Activated T-cell treated with anti-CD3 and anti-CD28 coated beads, Interleukin-2, amount 50 U/mL, for 4 hours (primary cell): ENCODE measurements at regions not wholly inside any gene's neighbourhood (a gene's known extent, or its start where the extent isn't known, plus 50 kb on each side); places are given as distances from the start of the nearest gene placed in this dataset.

Source experiments
- ATAC-seq, 2 donors: fragments of 200-7000 bp; cut with Tn5 transposase; one replicate each; pipeline ENCODE4 v1.10.0; 2021
- DNase-seq: peaks from one replicate; pipeline ENCODE4 v3.0.0-alpha.2; 2020
- H3K27me3 Mint-ChIP-seq: one replicate; pipeline ENCODE4 v1.8.0; 2021; ENCODE audit warnings: low read depth, mixed read lengths
- H3K36me3 Mint-ChIP-seq: one replicate; pipeline ENCODE4 v1.8.0; 2022; ENCODE audit warnings: mixed read lengths; ENCODE audit not compliant: insufficient read depth
- H3K4me1 Mint-ChIP-seq: one replicate; pipeline ENCODE4 v1.8.0; 2021; ENCODE audit warnings: low read depth, mixed read lengths
- H3K4me3 Mint-ChIP-seq: one replicate; pipeline ENCODE4 v1.8.0; 2021; ENCODE audit warnings: mild to moderate bottlenecking, moderate library complexity, mixed read lengths
- H3K9me3 Mint-ChIP-seq: one replicate; pipeline ENCODE4 v1.8.0; 2021; ENCODE audit warnings: mixed read lengths

GRCh38 chr3:118813472-118813871 is 221.2 kb downstream of the IGSF11 start:
- H3K27me3 Mint-ChIP-seq: peaks cover 7% of the 10 kb centered on the region
- ATAC-seq: no peak
- peaks cover 4% of the 10 kb centered on the region for H3K4me1 Mint-ChIP-seq
- no peaks in the 10 kb centered on the region for H3K9me3 Mint-ChIP-seq
- H3K4me3 Mint-ChIP-seq: no peak overlapping the region
- no peak for DNase-seq
- no peaks in the 10 kb centered on the region for H3K36me3 Mint-ChIP-seq

DNA sequence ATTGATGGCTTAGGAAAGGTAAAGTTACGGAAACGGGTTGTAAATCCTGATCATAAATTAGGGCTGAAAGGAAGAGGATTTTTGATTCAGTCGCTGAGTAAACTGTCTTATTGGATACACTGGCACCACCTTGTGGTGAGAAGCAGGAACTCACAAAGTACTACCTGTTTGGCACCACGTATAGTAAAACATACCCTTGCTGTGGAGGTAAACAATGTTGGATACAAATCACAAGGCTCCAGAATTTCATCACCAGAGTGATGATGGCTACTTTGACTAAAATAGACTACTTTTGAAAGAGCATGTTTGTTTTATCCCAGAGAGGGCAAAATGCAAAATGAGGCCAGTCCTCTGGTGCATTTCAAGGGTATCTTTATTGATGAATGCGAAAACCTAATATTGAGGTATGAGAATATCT is 216.9 kb downstream of the IGSF11 start:
- Mint-ChIP-seq H3K36me3 (no peaks in the 10 kb centered on the region), H3K9me3 (no peaks in the 10 kb centered on the region), H3K27me3 (peaks cover 7% of the 10 kb centered on the region), H3K4me1 (no peaks in the 10 kb centered on the region), H3K4me3 (no peak overlapping the region)
- DNase-seq (no peak), ATAC-seq (peak in 1 of 2 donors; percentile 57)

DNA sequence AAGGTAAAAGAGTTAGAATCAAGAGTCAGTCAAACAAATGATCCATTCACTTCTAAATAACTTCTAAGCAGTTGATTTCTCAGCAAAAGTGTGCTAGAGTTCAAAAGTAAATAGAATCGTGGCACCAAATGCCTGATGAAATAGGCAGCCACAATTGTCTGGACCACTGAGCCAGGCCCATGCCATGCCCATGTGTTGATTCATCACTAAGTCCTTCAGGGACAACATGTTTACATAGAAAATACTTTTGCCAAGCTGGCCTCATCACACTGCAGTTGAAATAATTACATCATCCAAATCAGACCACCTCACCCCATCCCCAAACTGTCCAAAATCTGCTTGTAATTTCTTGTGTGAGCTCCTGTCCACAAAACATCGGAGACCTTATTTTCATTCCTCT is 216.3 kb downstream of the IGSF11 start:
- no peaks in the 10 kb centered on the region for H3K36me3 Mint-ChIP-seq
- H3K9me3 Mint-ChIP-seq: no peaks in the 10 kb centered on the region
- H3K4me3 Mint-ChIP-seq: no peak overlapping the region

DNA sequence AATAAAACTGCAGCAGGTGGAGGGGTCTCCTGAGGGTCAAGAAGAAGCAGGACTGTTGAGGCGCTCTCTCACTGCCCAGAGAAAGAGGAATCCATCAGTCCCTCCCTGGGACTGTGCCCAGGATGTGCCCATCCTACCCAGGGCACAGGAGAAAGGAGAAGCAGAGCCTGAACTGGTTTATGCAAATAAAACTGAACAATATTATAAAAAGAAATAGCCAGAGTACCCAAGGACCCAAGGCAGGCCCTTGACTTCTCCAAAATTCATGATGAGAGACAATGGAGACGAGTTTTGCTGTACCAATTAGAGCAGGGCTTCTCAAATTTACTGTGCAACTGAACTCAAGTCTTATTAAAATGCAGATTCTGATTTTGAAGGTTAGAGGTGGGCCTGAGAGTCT is 211.0 kb downstream of the IGSF11 start:
- Mint-ChIP-seq H3K36me3 (no peaks in the 10 kb centered on the region), H3K4me3 (no peak overlapping the region), H3K27me3 (peaks cover 8% of the 10 kb centered on the region), H3K9me3 (no peaks in the 10 kb centered on the region), H3K4me1 (no peaks in the 10 kb centered on the region)
- ATAC-seq (no peak), DNase-seq (no peak)

More for the DNA sequence above, 216.3 kb downstream of the IGSF11 start:
- H3K27me3 Mint-ChIP-seq: peaks cover 5% of the 10 kb centered on the region
- ATAC-seq (no peak), DNase-seq (no peak)
- no peaks in the 10 kb centered on the region for H3K4me1 Mint-ChIP-seq

DNA sequence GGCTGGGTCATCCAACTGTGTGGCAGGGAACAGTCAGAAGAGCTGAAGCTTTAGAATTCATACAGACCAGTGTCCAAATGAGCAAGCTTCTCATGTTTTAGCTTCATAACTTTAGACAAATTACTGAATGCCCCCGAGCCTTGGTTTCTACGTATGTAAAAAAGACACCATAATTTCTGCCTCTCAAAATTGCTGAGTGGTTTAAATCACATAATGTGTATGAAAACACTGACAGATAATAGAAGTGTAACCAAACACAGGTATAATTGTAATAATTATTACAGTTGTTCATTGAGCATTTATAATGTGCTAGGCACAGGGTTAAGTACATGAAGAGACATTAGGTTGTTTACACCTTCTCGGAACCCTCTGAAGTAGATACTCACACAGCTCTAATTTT is 207.2 kb downstream of the IGSF11 start:
- H3K4me1 Mint-ChIP-seq: no peaks in the 10 kb centered on the region
- no peaks in the 10 kb centered on the region for H3K36me3 Mint-ChIP-seq
- ATAC-seq (no peak), DNase-seq (no peak)
- H3K4me3 Mint-ChIP-seq: no peak overlapping the region
- no peaks in the 10 kb centered on the region for H3K9me3 Mint-ChIP-seq
- peaks cover 8% of the 10 kb centered on the region for H3K27me3 Mint-ChIP-seq

- no peak for DNase-seq
- no peak for ATAC-seq
- Mint-ChIP-seq H3K9me3 (no peaks in the 10 kb centered on the region), H3K27me3 (peaks cover 8% of the 10 kb centered on the region), H3K36me3 (no peaks in the 10 kb centered on the region), H3K4me1 (no peaks in the 10 kb centered on the region), H3K4me3 (no peak overlapping the region)
Measured at GRCh38 chr3:118828351-118828750, 206.3 kb downstream of the IGSF11 start.

DNA sequence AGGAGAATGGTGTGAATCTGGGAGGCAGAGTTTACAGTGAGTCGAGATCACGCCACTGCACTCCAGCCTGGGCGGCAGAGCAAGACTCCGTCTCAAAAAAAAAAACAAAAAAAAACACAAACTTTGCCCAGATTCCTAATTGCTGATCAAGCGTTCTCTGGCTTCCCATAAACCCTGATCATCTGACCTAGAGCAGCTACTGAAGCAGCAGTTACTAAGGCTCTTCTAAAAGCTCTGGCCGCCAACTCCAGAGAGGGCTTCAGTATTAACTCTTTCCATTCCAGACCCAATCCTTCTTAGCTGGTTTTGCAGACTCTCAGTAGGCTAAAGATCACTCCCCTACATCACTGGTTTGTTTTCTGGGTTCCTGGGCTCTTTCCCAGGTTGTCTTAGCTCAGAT is 201.6 kb downstream of the IGSF11 start:
- Mint-ChIP-seq H3K4me3 (no peak overlapping the region), H3K36me3 (no peaks in the 10 kb centered on the region), H3K27me3 (peaks cover 5% of the 10 kb centered on the region), H3K9me3 (peaks cover 4% of the 10 kb centered on the region), H3K4me1 (no peaks in the 10 kb centered on the region)
- no peak for DNase-seq
- no peak for ATAC-seq

- Mint-ChIP-seq H3K27me3 (peaks cover 5% of the 10 kb centered on the region), H3K4me1 (no peaks in the 10 kb centered on the region), H3K36me3 (no peaks in the 10 kb centered on the region), H3K9me3 (peaks cover 25% of the 10 kb centered on the region), H3K4me3 (no peak overlapping the region)
- DNase-seq: no peak
- ATAC-seq: no peak
Measured at GRCh38 chr3:118838871-118839270, 195.8 kb downstream of the IGSF11 start.

- Mint-ChIP-seq H3K9me3 (peaks cover 29% of the 10 kb centered on the region), H3K36me3 (no peaks in the 10 kb centered on the region), H3K4me1 (no peaks in the 10 kb centered on the region), H3K27me3 (no peaks in the 10 kb centered on the region), H3K4me3 (no peak overlapping the region)
- no peak for ATAC-seq
- DNase-seq: no peak
Measured at GRCh38 chr3:118842147-118842863, 192.3 kb downstream of the IGSF11 start.

DNA sequence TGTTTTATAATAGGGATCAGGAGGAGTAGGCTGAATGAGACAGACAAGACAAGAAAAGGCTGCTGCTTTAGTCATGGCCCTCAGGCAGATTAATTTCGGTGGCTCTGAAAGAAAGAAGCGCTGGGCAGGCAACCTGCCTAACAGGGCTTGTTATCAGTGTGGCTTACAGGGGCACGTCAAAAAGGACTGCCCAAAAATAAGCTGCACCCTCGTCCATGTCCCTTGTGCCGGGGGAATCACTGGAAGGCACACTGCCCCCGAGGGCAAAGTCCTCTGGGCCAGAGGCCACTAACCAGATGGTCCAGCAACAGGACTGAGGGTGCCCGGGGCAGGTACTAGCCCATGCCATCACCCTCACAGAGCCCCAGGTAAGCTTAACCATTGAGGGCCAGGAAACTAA is 188.5 kb downstream of the IGSF11 start:
- H3K36me3 Mint-ChIP-seq: no peaks in the 10 kb centered on the region
- no peak overlapping the region for H3K4me3 Mint-ChIP-seq
- ATAC-seq (no peak), DNase-seq (no peak)
- no peaks in the 10 kb centered on the region for H3K27me3 Mint-ChIP-seq
- H3K9me3 Mint-ChIP-seq: peaks cover 26% of the 10 kb centered on the region
- H3K4me1 Mint-ChIP-seq: no peaks in the 10 kb centered on the region
